GM21529 (cell line): ENCODE measurements at regions not wholly inside any gene's neighbourhood (a gene's known extent, or its start where the extent isn't known, plus 50 kb on each side); places are given as distances from the start of the nearest gene placed in this dataset.

ENCODE experiments used
- ATAC-seq: cut with Tn5 transposase; IDR thresholded peaks from one replicate; pipeline ENCODE4 v1.9.1; 2021; ENCODE audit not compliant: unreplicated experiment

GRCh38 chr1:201706109-201706508, 122.8 kb upstream of the IPO9 start:
- no peak for ATAC-seq

DNA sequence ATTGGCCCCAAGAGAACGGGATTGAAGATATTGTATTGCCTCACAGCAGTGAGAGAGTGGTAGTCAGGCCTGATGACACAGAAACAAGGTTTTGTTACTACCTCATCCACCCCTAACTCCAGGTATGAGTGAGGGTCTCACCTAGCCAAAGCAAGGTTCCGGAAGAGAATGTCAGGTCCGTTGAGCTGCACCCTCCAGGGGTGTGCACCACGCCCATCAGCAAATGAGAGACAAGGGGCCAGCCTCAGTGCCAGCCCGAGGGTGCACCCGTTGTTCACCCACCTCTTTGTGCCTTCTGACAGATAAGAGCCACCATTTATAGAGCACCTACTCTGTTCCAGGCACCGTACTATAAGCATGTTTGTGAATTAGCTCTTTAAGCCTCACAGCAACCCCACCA, 121.9 kb upstream of the IPO9 start:
- ATAC-seq, result no peak

DNA sequence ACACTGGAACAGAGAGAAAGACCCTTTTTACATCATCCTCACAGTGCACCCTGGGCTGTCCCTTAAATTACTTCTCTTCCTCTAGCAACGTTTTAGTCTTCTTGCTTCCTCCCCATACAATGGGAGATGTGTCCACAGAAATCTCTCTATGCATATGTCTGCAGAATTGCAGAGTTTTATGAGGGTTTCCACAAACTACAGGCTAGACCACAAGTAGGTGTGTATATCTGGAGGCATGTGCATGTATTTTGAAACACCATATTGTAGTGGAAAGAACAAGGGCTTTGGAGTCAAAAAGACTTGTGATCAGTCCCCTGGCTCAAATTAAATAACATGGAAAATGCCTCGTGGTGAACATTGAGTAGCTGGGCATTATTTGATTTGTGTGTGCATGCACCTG, 121.3 kb upstream of the IPO9 start:
- ATAC-seq, result no peak

DNA sequence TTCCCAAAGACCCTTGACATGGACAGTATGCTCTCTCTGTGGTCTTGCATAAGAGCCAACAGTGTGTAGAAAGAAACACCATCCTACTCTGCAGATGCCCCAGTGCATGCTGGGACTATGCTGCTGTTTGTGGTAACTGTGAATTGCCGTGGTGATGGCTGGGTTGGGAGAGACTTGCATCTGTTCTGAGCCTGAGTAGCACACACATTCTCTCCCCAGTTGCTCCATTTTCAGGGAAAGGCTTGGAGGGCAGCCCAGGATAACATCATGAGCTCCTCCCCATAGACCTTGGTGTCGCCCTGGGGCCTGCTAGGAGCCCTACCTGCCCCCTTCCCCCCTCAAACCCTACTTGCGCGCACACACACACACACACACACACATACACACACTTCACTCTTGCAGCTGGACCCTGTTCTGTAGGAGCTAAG, 120.9 kb upstream of the IPO9 start:
- no peak for ATAC-seq

GRCh38 chr1:201708691-201709090, 120.3 kb upstream of the IPO9 start:
- no peak for ATAC-seq

DNA sequence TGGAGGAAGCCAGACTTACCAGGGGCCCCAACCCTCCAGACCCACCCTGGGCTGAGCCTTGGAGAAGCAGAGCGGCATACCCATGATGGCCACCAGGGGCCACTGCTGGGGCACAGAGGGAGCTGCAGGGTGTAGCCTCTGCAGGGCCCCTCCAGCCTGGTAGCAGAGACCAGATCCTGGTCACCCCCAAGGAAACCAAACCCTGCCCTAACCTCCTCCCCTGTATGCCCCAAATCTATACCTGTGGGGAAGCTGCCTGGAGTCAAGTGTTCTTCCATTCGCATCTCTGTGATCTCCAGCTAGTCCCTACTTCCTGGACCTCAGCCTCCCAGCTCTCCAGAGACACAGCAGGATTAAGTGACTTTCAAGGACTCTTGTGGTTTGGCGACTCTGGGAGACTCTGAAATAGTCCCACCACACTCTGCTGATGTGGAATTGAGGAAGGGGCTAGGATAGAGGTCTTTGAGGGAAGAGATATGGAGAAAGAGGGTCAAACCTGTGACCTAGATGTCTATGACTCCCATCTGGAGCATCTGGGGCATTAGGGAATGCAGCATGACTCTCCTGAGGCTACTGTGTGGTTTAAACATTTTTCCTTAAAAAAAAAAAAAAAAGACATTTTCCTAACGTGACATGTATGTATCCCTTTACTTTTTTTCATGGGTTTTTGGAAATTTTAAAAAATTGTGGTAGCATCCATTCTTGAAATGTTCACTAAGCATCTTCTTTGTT, 119.2 kb upstream of the IPO9 start:
- ATAC-seq, result peak; percentile 77

DNA sequence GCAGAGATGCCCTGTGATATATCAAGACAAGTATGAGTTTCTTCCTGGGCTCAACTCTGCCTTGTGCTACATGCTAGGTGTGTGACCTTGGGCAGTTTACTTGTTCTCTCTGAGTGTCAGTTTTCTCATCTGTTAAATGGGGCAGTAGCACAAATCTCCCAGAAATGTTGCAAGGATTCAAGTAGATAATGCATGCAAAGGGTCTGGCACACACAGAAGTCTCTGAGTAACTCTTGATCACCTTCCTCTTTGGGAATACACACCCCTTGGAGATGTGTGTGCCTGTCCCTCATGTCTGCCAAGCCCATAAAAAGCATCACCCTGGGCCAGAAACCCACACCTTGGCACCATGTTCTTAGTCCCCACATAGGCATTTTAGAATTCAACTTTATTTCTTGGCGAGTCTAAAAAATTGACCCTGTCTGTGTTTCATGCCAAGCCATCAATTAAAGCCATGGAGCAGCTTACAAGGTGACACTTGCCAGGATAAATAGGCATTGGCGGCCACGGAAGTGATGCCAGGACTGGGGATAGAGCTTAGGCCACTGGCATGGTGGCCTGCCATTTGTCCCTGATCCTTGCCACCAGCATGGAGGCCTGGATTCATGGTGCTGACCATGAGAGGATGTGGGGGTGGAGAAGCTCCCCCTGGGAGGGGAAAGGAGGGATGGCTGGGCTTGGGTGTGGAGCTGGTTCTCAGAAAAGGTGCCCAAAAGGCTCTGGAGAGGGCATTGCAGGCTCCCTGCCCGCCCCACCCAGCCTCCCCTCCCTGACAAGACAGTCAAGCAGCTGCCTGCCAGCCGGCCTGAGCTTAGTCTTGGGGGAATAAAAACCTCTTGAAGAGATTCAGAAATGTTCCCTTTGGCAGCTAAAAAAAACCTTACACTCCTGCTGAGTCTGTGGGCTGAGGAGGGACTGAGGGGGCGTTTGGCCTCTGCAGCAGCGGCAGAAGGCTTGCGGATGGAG, 118.0 kb upstream of the IPO9 start:
- ATAC-seq, result no peak

DNA sequence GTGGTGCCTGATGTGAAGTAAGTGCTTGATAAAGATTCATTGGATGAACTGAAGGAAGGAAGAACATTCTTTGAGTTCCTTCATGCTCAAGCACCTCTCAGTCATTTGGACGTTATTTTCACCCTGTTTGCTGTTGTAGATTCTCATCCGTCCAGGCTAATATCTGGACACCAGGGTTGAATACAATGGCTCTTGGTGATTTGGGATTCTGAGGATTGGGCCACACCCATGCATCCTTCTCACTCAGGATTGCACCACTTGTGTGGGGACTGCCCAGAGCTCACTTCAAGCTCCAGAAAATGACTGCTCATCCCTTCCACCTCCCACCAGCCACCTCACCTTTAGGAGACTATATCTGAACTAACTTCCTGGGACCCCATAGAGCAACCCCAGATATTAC, 117.1 kb upstream of the IPO9 start:
- ATAC-seq, result no peak

DNA sequence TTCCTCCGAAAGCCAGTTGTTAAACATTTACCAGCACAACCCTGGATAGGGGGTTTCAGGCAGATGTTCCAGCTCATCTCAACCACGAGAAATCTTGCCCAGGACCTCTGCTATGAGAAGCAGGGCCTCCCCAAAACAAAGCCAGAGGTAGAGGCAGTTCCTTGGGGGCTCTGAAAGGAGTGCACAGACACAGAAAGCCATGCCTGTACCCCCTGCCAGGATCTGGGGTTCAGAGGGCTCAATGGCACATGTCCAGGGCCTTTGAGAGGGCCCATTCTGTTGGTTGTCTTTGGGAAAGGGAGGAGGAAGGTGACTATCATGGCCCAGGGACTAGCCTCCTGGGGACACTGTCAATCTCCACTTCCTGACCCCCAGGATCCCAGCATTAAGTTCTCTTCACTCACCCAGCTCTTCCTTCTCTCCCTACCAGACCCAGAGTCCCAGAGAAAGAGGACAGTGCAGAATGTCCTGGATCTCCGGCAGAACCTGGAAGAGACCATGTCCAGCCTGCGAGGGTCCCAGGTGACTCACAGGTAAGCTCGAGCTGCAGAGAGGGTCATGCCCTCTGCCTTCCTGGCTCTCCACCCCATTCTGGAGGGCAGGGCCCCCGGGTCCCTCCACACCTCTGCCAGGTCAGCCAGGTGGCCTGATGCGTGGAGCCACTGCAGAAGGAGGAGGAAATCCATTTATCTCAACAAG, 116.4 kb upstream of the IPO9 start:
- no peak for ATAC-seq

GRCh38 chr1:201713086-201713810, 115.7 kb upstream of the IPO9 start:
- ATAC-seq, result no peak

DNA sequence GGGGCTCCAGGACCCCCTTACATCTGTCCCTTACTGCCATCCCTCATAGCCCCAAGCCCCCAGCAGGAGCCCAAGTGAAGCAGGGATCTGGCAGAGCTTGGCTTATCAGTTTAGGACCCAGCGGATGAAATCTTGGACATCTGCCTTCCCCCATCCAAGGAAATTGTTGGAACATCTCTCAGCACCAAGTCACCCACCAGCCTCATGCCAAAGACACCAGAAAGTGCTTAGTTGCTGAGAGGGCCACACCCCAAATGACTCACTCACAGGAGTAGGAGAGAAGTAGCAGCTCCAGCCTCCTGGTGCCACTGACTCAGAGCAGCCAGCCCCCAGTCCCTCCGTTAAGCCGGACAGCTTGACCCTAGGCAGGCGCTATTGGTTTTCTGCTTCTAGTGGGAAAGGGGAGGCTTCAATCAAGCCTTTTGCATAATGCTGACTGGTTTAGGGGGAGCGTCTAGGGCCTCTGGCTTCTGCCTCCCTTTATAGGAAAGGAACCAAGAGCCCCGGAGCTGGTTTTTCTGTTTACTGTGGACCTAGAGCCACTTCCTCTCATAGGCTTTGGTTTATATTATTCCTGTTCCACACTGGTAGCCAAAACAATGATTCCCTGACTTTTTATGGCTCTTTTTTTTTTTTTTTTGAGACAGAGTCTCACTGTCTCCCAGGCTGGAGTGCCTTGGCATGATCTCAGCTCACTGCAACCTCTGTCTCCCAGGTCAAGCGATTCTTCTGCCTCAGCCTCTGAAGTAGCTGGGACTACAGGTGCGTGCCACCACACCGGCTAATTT, 114.2 kb upstream of the IPO9 start:
- ATAC-seq, result no peak

DNA sequence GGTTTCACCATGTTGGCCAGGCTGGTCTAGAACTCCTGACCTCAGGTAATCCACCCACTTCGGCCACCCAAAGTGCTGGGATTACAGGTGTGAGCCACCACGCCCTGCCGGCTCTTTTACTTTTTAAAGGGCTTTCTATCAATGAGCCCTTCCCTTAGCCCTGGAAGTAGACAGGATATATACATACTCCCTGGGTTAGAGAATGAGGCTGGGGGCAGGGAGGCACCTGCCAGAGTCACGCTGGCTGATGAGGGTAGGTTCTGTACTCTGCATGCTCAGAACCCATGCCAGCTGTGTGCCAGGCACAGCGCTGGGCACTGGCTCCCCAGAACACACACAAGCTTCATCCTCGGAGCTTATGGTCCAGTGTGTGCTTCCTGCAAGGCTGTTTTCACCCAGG, 113.6 kb upstream of the IPO9 start:
- peak; percentile 20 for ATAC-seq

- ATAC-seq, result peak; percentile 53
Measured at GRCh38 chr1:201715801-201716741, 112.9 kb upstream of the IPO9 start.

DNA sequence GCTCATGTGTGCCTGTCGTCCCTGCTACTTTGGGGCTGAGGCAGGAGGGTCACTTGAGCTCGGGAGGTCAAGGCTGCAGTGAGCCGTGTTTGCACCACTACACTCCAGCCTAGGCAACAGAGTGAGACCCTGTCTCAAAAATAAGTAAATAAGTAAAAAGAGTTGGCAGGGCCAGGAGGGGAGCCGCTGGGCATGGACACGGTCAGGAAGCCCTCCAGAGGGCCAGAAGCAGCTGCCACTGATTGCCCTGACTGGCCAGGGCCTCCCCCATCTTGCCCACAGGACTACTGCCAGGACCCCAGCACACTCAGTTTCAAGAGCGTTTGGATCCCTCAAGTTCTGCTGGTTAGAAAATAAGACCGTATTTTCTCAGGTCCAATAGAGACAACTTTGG, 112.2 kb upstream of the IPO9 start:
- ATAC-seq, result no peak

DNA sequence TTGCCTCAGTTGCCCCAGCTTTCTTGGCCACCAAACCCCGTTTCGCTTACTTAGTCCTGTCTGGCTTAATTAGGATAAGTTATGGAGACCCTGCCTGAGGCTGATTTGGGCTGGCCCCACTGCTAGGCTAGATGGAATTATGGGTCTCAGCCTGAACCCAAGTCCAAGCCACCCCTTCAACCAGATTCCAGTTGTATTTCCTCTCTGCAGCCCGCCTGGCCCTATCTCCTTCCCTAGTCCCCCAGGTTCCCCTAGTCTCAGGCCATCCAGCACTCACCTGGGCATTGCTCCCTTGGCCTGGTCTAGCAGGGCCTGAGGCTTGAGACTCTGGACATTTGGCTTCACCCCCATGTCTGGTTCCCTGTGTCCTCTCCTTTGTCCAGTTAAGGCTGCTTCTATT, 111.7 kb upstream of the IPO9 start:
- ATAC-seq, result no peak

DNA sequence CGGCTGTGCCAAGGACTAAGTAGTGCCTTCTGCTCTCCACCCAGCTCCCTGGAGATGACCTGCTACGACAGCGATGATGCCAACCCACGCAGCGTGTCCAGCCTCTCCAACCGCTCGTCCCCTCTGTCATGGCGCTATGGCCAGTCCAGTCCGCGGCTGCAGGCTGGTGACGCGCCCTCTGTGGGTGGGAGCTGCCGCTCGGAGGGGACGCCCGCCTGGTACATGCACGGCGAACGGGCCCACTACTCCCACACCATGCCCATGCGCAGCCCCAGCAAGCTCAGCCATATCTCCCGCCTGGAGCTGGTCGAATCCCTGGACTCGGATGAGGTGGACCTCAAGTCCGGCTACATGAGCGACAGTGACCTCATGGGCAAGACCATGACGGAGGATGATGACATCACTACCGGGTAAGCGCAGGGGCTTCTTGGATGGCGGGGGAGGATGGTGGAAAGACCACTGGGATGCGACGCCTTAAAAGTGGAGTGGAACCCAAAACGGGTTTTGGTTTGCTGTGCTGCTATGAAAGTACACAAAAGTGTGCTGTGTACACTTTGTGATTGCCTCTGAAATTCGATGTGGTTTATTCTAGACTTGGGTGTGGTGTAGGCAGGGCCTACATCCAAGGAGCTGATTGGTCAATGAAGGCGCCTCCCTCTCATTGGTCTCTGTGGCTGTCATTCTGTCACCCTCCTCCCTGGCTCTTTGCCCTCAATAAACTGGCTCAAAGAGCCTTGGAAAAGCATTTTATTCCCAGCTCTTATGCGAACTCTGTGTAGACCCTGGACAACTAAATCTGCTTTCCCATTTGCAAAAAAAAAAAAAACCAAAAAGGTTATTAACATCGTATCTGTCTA, 110.4 kb upstream of the IPO9 start:
- ATAC-seq, result no peak

DNA sequence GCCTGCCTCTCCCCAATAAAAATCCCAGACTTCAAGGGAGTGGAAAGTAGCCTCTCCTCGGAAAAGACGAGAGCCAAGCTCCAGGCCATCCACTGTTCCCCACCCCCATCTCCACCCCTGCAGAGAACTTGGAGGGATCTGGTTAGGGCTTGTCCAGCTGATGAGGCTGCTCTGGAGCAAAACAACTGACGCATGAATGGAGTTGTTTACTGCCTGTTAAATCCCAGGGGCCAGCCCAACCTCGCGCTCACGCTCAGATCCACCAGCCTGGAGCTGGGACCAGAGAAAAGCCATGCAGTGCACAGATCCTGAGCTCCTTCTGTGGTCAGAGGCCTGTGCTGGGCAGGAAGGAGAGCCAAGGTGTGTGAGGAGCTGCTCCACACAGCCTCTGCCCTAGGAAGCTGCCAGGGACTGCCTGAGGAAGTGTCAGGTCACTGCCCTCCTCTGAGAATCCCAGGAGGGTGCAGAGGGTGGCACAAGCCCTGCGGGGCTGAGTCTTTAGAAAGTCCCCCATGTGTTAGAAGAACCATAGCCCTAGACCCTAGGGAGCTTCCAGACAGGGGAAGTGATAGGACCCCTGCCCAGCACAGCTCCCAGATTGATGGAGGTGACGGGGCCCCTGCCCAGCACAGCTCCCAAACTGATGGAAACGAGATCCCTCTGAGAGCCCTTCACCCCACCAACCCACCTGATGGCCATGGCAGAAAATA, 109.0 kb upstream of the IPO9 start:
- ATAC-seq, result no peak

DNA sequence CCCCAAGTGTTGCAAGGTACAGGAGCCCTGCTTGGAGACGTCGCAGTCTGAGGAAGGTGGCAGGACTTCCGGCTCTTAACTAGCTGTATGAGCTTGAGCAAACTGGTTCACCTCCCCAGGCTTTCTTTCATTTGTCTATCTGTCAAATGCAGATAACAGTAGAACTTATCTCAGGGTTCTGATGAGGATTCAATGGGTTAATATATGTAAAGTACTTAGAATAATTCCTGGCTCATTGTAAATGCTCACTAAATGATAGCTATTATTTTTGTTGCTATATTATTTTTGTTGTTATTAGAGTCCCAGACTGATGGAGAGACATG, 108.5 kb upstream of the IPO9 start:
- no peak for ATAC-seq
